K562 (cell line): ENCODE measurements at regions not wholly inside any gene's neighbourhood (a gene's known extent, or its start where the extent isn't known, plus 50 kb on each side); places are given as distances from the start of the nearest gene placed in this dataset.

Source experiments
- HDAC2 ChIP-seq: fragments of 450-650 bp; IDR thresholded peaks from 2 replicates; pipeline ENCODE4 v1.6.1; 2016; ENCODE audit warnings: mild to moderate bottlenecking
- HOXB6 ChIP-seq: fragments of 250-450 bp; sonication (Bioruptor Pico); IDR thresholded peaks from 2 replicates; pipeline ENCODE4 v1.5.1; 2022; ENCODE audit warnings: mild to moderate bottlenecking, borderline replicate concordance
- LEF1 ChIP-seq: fragments of 450-650 bp; IDR thresholded peaks from 2 replicates; pipeline ENCODE4 v1.6.1; 2016; ENCODE audit warnings: mild to moderate bottlenecking
- PML ChIP-seq: IDR thresholded peaks from 2 replicates; pipeline ENCODE4 v1.6.1; 2012; ENCODE audit warnings: low read length, inconsistent platforms
- SMARCE1 ChIP-seq: fragments of 450-650 bp; IDR thresholded peaks from 2 replicates; pipeline ENCODE4 v1.7.1; 2016; ENCODE audit warnings: mild to moderate bottlenecking
- TAL1 ChIP-seq: fragments of 450-650 bp; IDR thresholded peaks from 2 replicates; pipeline ENCODE4 v1.6.1; 2016; ENCODE audit warnings: mild to moderate bottlenecking
- TF ChIP-seq, protein P1 (sequence below): fragments of 450-650 bp; IDR thresholded peaks from 2 replicates; pipeline ENCODE4 v1.6.1; 2017; ENCODE audit warnings: antibody characterized with exemption, mild to moderate bottlenecking
- TF ChIP-seq, protein P2 (sequence below), 2 experiments: fragments of 150-350 bp in 1 of 2; IDR thresholded peaks; 2 replicates each; pipeline ENCODE4 v1.6.1; 2012 to 2016; ENCODE audit warnings: low read depth in 2 of 2, low read length in 2 of 2, mild to moderate bottlenecking in 1 of 2, moderate library complexity in 1 of 2
- TF ChIP-seq, protein P3 (sequence below), 3 experiments: fragments of 200-800 bp in 1 of 3; fragments of 250-450 bp in 1 of 3; fragments of 450-650 bp in 1 of 3; sonication (Bioruptor Pico) in 1 of 3; sonication (Bioruptor generic) in 1 of 3; formaldehyde crosslinking in 1 of 3; IDR thresholded peaks; 2 replicates each; pipeline versions ENCODE4 v1.6.1 to v1.8.0; 2016 to 2022; ENCODE audit warnings: mild to moderate bottlenecking in 2 of 3, missing genetic modification characterization in 2 of 3, missing compliant biosample characterization in 1 of 3, moderate library complexity in 1 of 3
- TF ChIP-seq, protein P4 (sequence below): sonication (generic); formaldehyde crosslinking; IDR thresholded peaks from 2 replicates; pipeline ENCODE4 v1.8.0; 2022; ENCODE audit warnings: mild to moderate bottlenecking, missing genetic modification reagents, borderline replicate concordance

DNA sequence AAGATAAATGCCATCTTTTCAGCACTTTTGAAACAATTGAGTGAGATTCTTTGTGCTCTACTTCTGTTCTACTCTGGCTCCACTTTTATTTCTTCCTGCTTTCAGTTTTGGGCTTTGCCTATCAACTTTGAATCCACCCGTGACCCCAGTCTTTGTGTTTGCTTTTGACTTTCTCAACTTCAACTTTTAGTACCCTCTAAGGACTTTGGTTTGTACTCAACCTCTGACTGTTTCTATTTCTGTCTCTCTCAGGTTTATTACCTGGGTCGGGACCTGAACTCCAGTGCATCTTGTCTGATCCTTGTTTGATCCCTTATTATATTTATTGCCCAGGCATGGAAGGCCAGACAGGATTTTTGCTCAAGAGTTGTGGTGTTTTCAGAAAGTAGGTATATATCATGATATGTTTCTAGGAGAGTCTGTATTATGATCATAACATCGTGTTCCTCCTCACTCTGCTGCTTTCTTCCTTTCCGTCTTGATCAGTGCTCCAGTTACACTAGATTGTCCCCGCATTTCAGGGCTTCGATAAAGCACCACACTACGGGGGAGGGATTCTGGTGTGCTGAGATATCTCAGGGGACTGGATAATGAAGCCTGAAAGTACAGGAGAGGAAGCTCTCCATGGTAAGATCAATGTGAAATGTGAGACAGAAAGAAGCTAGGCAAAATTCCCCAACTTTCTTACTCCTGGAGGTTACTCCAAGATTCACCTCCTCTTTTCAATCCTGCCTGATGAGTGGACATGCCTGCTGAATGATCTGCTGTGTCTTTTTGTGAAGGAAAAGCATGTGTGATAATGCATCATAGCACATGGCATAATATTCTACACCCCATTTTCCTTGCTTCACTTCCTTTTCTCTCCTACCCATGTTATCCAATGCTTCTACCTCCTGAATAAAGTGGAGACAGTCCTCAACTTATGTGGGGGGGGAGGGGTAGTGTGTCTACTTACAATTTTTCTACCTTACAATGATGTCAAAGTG is 155.5 kb upstream of the GRIN3A start (continued):
- TF ChIP-seq, protein P1, sequence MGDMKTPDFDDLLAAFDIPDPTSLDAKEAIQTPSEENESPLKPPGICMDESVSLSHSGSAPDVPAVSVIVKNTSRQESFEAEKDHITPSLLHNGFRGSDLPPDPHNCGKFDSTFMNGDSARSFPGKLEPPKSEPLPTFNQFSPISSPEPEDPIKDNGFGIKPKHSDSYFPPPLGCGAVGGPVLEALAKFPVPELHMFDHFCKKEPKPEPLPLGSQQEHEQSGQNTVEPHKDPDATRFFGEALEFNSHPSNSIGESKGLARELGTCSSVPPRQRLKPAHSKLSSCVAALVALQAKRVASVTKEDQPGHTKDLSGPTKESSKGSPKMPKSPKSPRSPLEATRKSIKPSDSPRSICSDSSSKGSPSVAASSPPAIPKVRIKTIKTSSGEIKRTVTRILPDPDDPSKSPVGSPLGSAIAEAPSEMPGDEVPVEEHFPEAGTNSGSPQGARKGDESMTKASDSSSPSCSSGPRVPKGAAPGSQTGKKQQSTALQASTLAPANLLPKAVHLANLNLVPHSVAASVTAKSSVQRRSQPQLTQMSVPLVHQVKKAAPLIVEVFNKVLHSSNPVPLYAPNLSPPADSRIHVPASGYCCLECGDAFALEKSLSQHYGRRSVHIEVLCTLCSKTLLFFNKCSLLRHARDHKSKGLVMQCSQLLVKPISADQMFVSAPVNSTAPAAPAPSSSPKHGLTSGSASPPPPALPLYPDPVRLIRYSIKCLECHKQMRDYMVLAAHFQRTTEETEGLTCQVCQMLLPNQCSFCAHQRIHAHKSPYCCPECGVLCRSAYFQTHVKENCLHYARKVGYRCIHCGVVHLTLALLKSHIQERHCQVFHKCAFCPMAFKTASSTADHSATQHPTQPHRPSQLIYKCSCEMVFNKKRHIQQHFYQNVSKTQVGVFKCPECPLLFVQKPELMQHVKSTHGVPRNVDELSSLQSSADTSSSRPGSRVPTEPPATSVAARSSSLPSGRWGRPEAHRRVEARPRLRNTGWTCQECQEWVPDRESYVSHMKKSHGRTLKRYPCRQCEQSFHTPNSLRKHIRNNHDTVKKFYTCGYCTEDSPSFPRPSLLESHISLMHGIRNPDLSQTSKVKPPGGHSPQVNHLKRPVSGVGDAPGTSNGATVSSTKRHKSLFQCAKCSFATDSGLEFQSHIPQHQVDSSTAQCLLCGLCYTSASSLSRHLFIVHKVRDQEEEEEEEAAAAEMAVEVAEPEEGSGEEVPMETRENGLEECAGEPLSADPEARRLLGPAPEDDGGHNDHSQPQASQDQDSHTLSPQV: peak; percentile 83; the same call in 1 of the 2 replicates
- TF ChIP-seq, protein P2, sequence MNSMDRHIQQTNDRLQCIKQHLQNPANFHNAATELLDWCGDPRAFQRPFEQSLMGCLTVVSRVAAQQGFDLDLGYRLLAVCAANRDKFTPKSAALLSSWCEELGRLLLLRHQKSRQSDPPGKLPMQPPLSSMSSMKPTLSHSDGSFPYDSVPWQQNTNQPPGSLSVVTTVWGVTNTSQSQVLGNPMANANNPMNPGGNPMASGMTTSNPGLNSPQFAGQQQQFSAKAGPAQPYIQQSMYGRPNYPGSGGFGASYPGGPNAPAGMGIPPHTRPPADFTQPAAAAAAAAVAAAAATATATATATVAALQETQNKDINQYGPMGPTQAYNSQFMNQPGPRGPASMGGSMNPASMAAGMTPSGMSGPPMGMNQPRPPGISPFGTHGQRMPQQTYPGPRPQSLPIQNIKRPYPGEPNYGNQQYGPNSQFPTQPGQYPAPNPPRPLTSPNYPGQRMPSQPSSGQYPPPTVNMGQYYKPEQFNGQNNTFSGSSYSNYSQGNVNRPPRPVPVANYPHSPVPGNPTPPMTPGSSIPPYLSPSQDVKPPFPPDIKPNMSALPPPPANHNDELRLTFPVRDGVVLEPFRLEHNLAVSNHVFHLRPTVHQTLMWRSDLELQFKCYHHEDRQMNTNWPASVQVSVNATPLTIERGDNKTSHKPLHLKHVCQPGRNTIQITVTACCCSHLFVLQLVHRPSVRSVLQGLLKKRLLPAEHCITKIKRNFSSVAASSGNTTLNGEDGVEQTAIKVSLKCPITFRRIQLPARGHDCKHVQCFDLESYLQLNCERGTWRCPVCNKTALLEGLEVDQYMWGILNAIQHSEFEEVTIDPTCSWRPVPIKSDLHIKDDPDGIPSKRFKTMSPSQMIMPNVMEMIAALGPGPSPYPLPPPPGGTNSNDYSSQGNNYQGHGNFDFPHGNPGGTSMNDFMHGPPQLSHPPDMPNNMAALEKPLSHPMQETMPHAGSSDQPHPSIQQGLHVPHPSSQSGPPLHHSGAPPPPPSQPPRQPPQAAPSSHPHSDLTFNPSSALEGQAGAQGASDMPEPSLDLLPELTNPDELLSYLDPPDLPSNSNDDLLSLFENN (IDR thresholded peaks at IDR 0.05; ENCODE audit: low read depth in 2 of 2, low read length in 2 of 2): peak in 1 of 2 experiments; percentile 62; a peak in 1 of 4 replicates
- TF ChIP-seq, protein P3, sequence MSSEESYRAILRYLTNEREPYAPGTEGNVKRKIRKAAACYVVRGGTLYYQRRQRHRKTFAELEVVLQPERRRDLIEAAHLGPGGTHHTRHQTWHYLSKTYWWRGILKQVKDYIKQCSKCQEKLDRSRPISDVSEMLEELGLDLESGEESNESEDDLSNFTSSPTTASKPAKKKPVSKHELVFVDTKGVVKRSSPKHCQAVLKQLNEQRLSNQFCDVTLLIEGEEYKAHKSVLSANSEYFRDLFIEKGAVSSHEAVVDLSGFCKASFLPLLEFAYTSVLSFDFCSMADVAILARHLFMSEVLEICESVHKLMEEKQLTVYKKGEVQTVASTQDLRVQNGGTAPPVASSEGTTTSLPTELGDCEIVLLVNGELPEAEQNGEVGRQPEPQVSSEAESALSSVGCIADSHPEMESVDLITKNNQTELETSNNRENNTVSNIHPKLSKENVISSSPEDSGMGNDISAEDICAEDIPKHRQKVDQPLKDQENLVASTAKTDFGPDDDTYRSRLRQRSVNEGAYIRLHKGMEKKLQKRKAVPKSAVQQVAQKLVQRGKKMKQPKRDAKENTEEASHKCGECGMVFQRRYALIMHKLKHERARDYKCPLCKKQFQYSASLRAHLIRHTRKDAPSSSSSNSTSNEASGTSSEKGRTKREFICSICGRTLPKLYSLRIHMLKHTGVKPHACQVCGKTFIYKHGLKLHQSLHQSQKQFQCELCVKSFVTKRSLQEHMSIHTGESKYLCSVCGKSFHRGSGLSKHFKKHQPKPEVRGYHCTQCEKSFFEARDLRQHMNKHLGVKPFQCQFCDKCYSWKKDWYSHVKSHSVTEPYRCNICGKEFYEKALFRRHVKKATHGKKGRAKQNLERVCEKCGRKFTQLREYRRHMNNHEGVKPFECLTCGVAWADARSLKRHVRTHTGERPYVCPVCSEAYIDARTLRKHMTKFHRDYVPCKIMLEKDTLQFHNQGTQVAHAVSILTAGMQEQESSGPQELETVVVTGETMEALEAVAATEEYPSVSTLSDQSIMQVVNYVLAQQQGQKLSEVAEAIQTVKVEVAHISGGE (CRISPR knock-in tag; IDR thresholded peaks at IDR 0.05): no peak
- TF ChIP-seq HOXB6 (CRISPR knock-in tag) (no peak), TAL1 (peak; percentile 88), HDAC2 (0 out of 2 replicates have a peak, but pooled peaks have one; percentile 50), LEF1 (peak; percentile 78), PML (peak; percentile 59; the same call in 1 of the 2 replicates), SMARCE1 (peak; percentile 79)
- TF ChIP-seq, protein P4, sequence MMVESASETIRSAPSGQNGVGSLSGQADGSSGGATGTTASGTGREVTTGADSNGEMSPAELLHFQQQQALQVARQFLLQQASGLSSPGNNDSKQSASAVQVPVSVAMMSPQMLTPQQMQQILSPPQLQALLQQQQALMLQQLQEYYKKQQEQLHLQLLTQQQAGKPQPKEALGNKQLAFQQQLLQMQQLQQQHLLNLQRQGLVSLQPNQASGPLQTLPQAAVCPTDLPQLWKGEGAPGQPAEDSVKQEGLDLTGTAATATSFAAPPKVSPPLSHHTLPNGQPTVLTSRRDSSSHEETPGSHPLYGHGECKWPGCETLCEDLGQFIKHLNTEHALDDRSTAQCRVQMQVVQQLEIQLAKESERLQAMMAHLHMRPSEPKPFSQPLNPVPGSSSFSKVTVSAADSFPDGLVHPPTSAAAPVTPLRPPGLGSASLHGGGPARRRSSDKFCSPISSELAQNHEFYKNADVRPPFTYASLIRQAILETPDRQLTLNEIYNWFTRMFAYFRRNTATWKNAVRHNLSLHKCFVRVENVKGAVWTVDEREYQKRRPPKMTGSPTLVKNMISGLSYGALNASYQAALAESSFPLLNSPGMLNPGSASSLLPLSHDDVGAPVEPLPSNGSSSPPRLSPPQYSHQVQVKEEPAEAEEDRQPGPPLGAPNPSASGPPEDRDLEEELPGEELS (CRISPR knock-in tag): no peak
